AG10803 (cell line): ENCODE measurements at regions not wholly inside any gene's neighbourhood (a gene's known extent, or its start where the extent isn't known, plus 50 kb on each side); places are given as distances from the start of the nearest gene placed in this dataset.

Source experiments
- DNase-seq: peaks from one replicate; pipeline ENCODE4 v3.0.0; 2010; ENCODE audit warnings: low read depth
- H3K4me3 ChIP-seq: 2 replicates; pipeline ENCODE4 v1.5.1; 2011; ENCODE audit warnings: mild to moderate bottlenecking, low read length, control low read depth
- CTCF ChIP-seq: conservative IDR thresholded peaks from 2 replicates; pipeline ENCODE4 v1.5.1; 2011; ENCODE audit warnings: mild to moderate bottlenecking, low read length, control low read depth, inconsistent platforms

- no peak for TF ChIP-seq CTCF
- no peak overlapping the region for H3K4me3 ChIP-seq
- DNase-seq = no peak
Observed at GRCh38 chr5:167447466-167448375, 843.7 kb upstream of the WWC1 start.

GRCh38 chr5:167448376-167448775 lies 843.1 kb upstream of the WWC1 start:
- TF ChIP-seq CTCF = no peak
- no peak overlapping the region for H3K4me3 ChIP-seq
- no peak for DNase-seq

DNA sequence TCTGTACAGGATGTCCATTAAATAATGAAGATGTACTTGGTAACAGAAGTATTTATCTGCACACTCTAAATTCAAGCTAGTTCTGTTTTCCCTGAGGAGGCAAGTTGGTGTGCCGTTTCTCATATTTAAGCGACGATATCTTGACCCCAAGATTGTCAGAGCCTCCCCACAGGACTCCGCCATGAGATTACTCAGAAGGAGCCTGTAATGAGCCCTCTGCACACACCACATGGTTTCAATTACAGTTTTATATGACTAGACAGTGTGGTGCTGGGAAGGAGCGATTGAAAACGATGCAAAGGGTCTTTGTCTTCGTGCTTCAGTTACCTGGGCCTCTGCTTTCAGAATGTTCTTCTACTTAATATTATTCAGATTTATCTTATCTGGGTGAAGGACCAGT lies 840.4 kb upstream of the WWC1 start:
- TF ChIP-seq CTCF = no peak
- peak; percentile 45 for DNase-seq
- no peak overlapping the region for H3K4me3 ChIP-seq

- TF ChIP-seq CTCF = no peak
- DNase-seq = peak; percentile 8
Observed at GRCh38 chr5:167452136-167452535, 839.3 kb upstream of the WWC1 start.

DNA sequence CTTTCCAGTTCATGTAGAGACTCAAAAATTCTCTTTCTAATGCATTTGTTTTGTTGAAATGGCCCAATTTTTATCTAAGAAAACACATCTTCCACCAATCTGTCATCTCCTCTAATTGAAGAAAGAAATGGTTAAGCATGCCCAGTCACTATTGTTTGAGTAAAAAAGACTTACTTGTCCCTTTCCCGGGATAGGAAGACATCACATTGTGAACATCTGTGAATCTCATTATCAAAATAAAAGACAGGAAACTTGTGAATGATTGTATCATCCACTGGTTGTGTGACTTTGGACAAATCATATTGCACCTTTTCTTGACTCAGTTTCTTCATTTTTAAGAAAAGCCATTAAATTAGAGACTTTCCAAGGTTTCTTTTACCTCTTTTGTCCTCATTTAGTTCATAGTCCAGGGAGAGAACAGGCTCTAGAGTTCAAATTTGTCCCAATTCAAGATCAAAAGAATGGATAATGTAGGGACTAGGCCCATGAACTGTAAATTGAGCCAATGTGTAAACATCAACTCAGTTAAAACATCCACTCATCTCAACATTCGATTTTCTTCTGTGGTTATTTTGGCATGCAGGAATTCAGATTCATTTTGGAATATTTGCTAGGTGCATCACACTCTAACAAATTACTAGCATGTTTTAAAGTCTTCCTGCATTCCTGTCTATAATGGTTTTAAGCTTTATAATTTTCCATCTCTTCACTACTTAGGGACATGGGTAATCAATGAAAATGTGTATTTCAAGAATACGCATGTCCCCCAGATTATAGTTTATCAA lies 838.0 kb upstream of the WWC1 start:
- DNase-seq = peak; percentile 38
- no peak for TF ChIP-seq CTCF
- H3K4me3 ChIP-seq = no peak overlapping the region

More at GRCh38 chr5:167452136-167452535, 839.3 kb upstream of the WWC1 start:
- no peak overlapping the region for H3K4me3 ChIP-seq

DNA sequence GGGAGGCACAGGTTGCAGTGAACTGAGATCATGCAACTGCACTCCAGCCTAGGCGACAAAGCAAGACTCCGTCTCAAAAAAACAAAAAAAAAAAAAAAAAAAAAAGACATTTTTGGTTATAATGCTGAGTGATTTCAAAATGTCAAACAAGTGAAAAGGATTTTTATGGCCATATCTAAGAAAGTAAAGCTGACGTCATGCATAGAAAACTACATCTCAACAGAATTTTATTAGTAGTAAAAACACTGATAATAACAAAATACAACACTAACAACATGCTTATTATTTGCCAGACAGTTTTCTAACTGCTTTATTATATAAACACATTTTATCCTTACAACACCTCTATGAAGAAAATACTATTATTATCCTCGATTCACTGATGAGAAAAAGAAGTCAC lies 833.0 kb upstream of the WWC1 start:
- DNase-seq = no peak
- no peak for TF ChIP-seq CTCF
- H3K4me3 ChIP-seq = no peak overlapping the region
